Embryonic facial prominence (tissue), 1 donor: ENCODE measurements at regions not wholly inside any gene's neighbourhood (a gene's known extent, or its start where the extent isn't known, plus 50 kb on each side); places are given as distances from the start of the nearest gene placed in this dataset.
"Not testable (repeated sequence)": the region's sequence is repeated elsewhere in the genome, so short reads cannot be mapped to it uniquely, and the experiment has no call there.

Source experiments
- DNase-seq: peaks from one replicate; pipeline ENCODE4 v3.0.0-alpha.2; 2016; ENCODE audit errors: extremely low spot score

- no peak for DNase-seq
These were observed 341.2 kb upstream of the USP9Y start for GRCh38 chrY:12359867-12360266.

- DNase-seq: no peak
These were observed 340.5 kb upstream of the USP9Y start for GRCh38 chrY:12360496-12360895.

GRCh38 chrY:12365311-12365910 is 335.6 kb upstream of the USP9Y start:
- no peak for DNase-seq

- not testable (repeated sequence) for DNase-seq
These were observed 326.4 kb upstream of the USP9Y start for GRCh38 chrY:12374588-12374987.

GRCh38 chrY:12391655-12392559 is 309.1 kb upstream of the USP9Y start:
- not testable (repeated sequence) for DNase-seq

- no peak for DNase-seq
These were observed 307.8 kb upstream of the USP9Y start for GRCh38 chrY:12393190-12393589.

- DNase-seq: peak; percentile 100
These were observed 305.5 kb upstream of the USP9Y start for GRCh38 chrY:12395381-12396120.

GRCh38 chrY:12403916-12404315 is 297.1 kb upstream of the USP9Y start:
- no peak for DNase-seq

- no peak for DNase-seq
These were observed 292.8 kb upstream of the USP9Y start for GRCh38 chrY:12408236-12408635.

- DNase-seq: no peak
These were observed 290.3 kb upstream of the USP9Y start for GRCh38 chrY:12410696-12411095.

- no peak for DNase-seq
These were observed 279.8 kb upstream of the USP9Y start for GRCh38 chrY:12421072-12421787.

GRCh38 chrY:12421788-12422124 is 279.3 kb upstream of the USP9Y start:
- no peak for DNase-seq

GRCh38 chrY:12422536-12422935 is 278.5 kb upstream of the USP9Y start:
- DNase-seq: no peak

- no peak for DNase-seq
These were observed 277.4 kb upstream of the USP9Y start for GRCh38 chrY:12423416-12424252.

- no peak for DNase-seq
These were observed 275.5 kb upstream of the USP9Y start for GRCh38 chrY:12425506-12425905.

- no peak for DNase-seq
These were observed 273.7 kb upstream of the USP9Y start for GRCh38 chrY:12427361-12427760.

- no peak for DNase-seq
These were observed 269.5 kb upstream of the USP9Y start for GRCh38 chrY:12431546-12431945.

GRCh38 chrY:12438823-12439222 is 262.2 kb upstream of the USP9Y start:
- not testable (repeated sequence) for DNase-seq

- no peak for DNase-seq
These were observed 256.8 kb upstream of the USP9Y start for GRCh38 chrY:12444200-12444599.

- DNase-seq: not testable (repeated sequence)
These were observed 254.4 kb upstream of the USP9Y start for GRCh38 chrY:12446486-12447265.
